Natural killer cell treated with Interleukin-12 subunit alpha and Interleukin-12 subunit beta and Interleukin-15 and Interleukin-18, amount 100 ng/mL, for 72 hours (primary cell): ENCODE measurements at regions not wholly inside any gene's neighbourhood (a gene's known extent, or its start where the extent isn't known, plus 50 kb on each side); places are given as distances from the start of the nearest gene placed in this dataset.
"Not testable (repeated sequence)": the region's sequence is repeated elsewhere in the genome, so short reads cannot be mapped to it uniquely, and the experiment has no call there.

Experiments
- ATAC-seq, 2 donors: fragments of 150-1000 bp; cut with Tn5 transposase in 1 of 2; sonication (Bioruptor Pico), chemical (Tn5 transposase) in 1 of 2; 2 replicates each; pipeline ENCODE4 v1.10.0; 2021
- DNase-seq: peaks from one replicate; pipeline ENCODE4 v3.0.0; 2022; ENCODE audit warnings: low spot score
- H3K27ac Mint-ChIP-seq, 2 donors: 1 replicate in 1 of 2; 2 replicates in 1 of 2; pipeline ENCODE4 v1.8.0; 2022; ENCODE audit warnings: mixed read lengths in 2 of 2, mild to moderate bottlenecking in 1 of 2, moderate library complexity in 1 of 2
- H3K27me3 Mint-ChIP-seq, 2 donors: 1 replicate in 1 of 2; 2 replicates in 1 of 2; pipeline ENCODE4 v1.8.0; 2022; ENCODE audit warnings: mixed read lengths in 2 of 2
- H3K36me3 Mint-ChIP-seq: one replicate; pipeline ENCODE4 v1.8.0; 2022; ENCODE audit warnings: mixed read lengths
- H3K4me1 Mint-ChIP-seq, 2 donors: 1 replicate in 1 of 2; 2 replicates in 1 of 2; pipeline ENCODE4 v1.8.0; 2022; ENCODE audit warnings: low read depth in 2 of 2, mixed read lengths in 2 of 2, mild to moderate bottlenecking in 1 of 2
- H3K4me3 Mint-ChIP-seq: one replicate; pipeline ENCODE4 v1.8.0; 2022; ENCODE audit warnings: mixed read lengths
- H3K9me3 Mint-ChIP-seq: 2 replicates; pipeline ENCODE4 v1.8.0; 2022; ENCODE audit warnings: mixed read lengths

GRCh38 chr16:60478810-60479209, 1557.4 kb downstream of the CDH8 start:
- no peak for ATAC-seq
- Mint-ChIP-seq H3K27ac (no peak overlapping the region), H3K36me3 (no peaks in the 10 kb centered on the region), H3K27me3 (no peaks in the 10 kb centered on the region), H3K4me1 (no peaks in the 10 kb centered on the region), H3K9me3 (peaks cover 12% of the 10 kb centered on the region), H3K4me3 (no peak overlapping the region)
- no peak for DNase-seq

- Mint-ChIP-seq H3K27ac (no peak overlapping the region), H3K36me3 (peaks cover 11% of the 10 kb centered on the region), H3K4me1 (no peaks in the 10 kb centered on the region), H3K27me3 (no peaks in the 10 kb centered on the region), H3K9me3 (peaks cover 30% of the 10 kb centered on the region), H3K4me3 (no peak overlapping the region)
- ATAC-seq (no peak), DNase-seq (no peak)
Measured at GRCh38 chr16:60463986-60464385, 1572.3 kb downstream of the CDH8 start.

GRCh38 chr16:60459463-60459862, 1576.8 kb downstream of the CDH8 start:
- Mint-ChIP-seq H3K4me3 (no peak overlapping the region), H3K27ac (no peak overlapping the region), H3K36me3 (peaks cover 9% of the 10 kb centered on the region), H3K4me1 (no peaks in the 10 kb centered on the region), H3K27me3 (no peaks in the 10 kb centered on the region), H3K9me3 (peaks cover 23% of the 10 kb centered on the region)
- ATAC-seq (no peak), DNase-seq (no peak)

GRCh38 chr16:60458255-60458654, 1578.0 kb downstream of the CDH8 start:
- ATAC-seq (no peak), DNase-seq (no peak)
- no peaks in the 10 kb centered on the region for H3K4me1 Mint-ChIP-seq
- H3K27me3 Mint-ChIP-seq, result no peaks in the 10 kb centered on the region
- no peak overlapping the region for H3K27ac Mint-ChIP-seq
- peaks cover 9% of the 10 kb centered on the region for H3K36me3 Mint-ChIP-seq
- peaks cover 19% of the 10 kb centered on the region for H3K9me3 Mint-ChIP-seq
- H3K4me3 Mint-ChIP-seq, result no peak overlapping the region

GRCh38 chr16:60452646-60453045, 1583.6 kb downstream of the CDH8 start:
- Mint-ChIP-seq H3K9me3 (peaks cover 27% of the 10 kb centered on the region), H3K4me1 (no peaks in the 10 kb centered on the region), H3K4me3 (no peak overlapping the region), H3K27ac (no peak overlapping the region), H3K27me3 (no peaks in the 10 kb centered on the region), H3K36me3 (peaks cover 10% of the 10 kb centered on the region)
- ATAC-seq, result no peak
- no peak for DNase-seq

GRCh38 chr16:60438894-60439293, 1597.3 kb downstream of the CDH8 start:
- Mint-ChIP-seq H3K27me3 (no peaks in the 10 kb centered on the region), H3K27ac (no peak overlapping the region), H3K36me3 (no peaks in the 10 kb centered on the region), H3K9me3 (peaks cover 15% of the 10 kb centered on the region), H3K4me3 (no peak overlapping the region), H3K4me1 (no peaks in the 10 kb centered on the region)
- ATAC-seq (no peak), DNase-seq (no peak)

- no peak overlapping the region for H3K27ac Mint-ChIP-seq
- H3K9me3 Mint-ChIP-seq, result peaks cover 14% of the 10 kb centered on the region
- H3K27me3 Mint-ChIP-seq, result no peaks in the 10 kb centered on the region
- no peak overlapping the region for H3K4me3 Mint-ChIP-seq
- DNase-seq (no peak), ATAC-seq (no peak)
- peaks cover 2% of the 10 kb centered on the region for H3K36me3 Mint-ChIP-seq
- no peaks in the 10 kb centered on the region for H3K4me1 Mint-ChIP-seq
Measured at GRCh38 chr16:60432472-60432871, 1603.8 kb downstream of the CDH8 start.

- Mint-ChIP-seq H3K36me3 (no peaks in the 10 kb centered on the region), H3K9me3 (peaks cover 12% of the 10 kb centered on the region), H3K27ac (no peak overlapping the region), H3K4me3 (no peak overlapping the region), H3K4me1 (no peaks in the 10 kb centered on the region), H3K27me3 (no peaks in the 10 kb centered on the region)
- ATAC-seq (no peak), DNase-seq (no peak)
Measured at GRCh38 chr16:60419859-60420258, 1616.4 kb downstream of the CDH8 start.

- Mint-ChIP-seq H3K4me3 (no peak overlapping the region), H3K9me3 (peaks cover 20% of the 10 kb centered on the region), H3K27ac (no peak overlapping the region), H3K36me3 (peaks cover 4% of the 10 kb centered on the region), H3K4me1 (no peaks in the 10 kb centered on the region), H3K27me3 (no peaks in the 10 kb centered on the region)
- ATAC-seq (no peak), DNase-seq (no peak)
Measured at GRCh38 chr16:60414613-60415012, 1621.6 kb downstream of the CDH8 start.

- H3K4me3 Mint-ChIP-seq, result no peak overlapping the region
- H3K27ac Mint-ChIP-seq, result no peak overlapping the region
- no peaks in the 10 kb centered on the region for H3K4me1 Mint-ChIP-seq
- no peak for ATAC-seq
- peaks cover 4% of the 10 kb centered on the region for H3K36me3 Mint-ChIP-seq
- DNase-seq, result no peak
- H3K27me3 Mint-ChIP-seq, result no peaks in the 10 kb centered on the region
- H3K9me3 Mint-ChIP-seq, result peaks cover 21% of the 10 kb centered on the region
Measured at GRCh38 chr16:60413969-60414368, 1622.3 kb downstream of the CDH8 start.

GRCh38 chr16:60407606-60408005, 1628.6 kb downstream of the CDH8 start:
- Mint-ChIP-seq H3K27me3 (no peaks in the 10 kb centered on the region), H3K27ac (no peak overlapping the region), H3K4me1 (no peaks in the 10 kb centered on the region), H3K36me3 (peaks cover 8% of the 10 kb centered on the region), H3K9me3 (peaks cover 23% of the 10 kb centered on the region), H3K4me3 (no peak overlapping the region)
- ATAC-seq, result no peak
- no peak for DNase-seq

- no peaks in the 10 kb centered on the region for H3K27me3 Mint-ChIP-seq
- no peak overlapping the region for H3K4me3 Mint-ChIP-seq
- H3K4me1 Mint-ChIP-seq, result no peaks in the 10 kb centered on the region
- H3K27ac Mint-ChIP-seq, result no peak overlapping the region
- H3K36me3 Mint-ChIP-seq, result peaks cover 4% of the 10 kb centered on the region
- no peak for ATAC-seq
- no peak for DNase-seq
- peaks cover 19% of the 10 kb centered on the region for H3K9me3 Mint-ChIP-seq
Measured at GRCh38 chr16:60407034-60407433, 1629.2 kb downstream of the CDH8 start.

GRCh38 chr16:60405286-60405685, 1631.0 kb downstream of the CDH8 start:
- H3K9me3 Mint-ChIP-seq, result peaks cover 21% of the 10 kb centered on the region
- H3K4me1 Mint-ChIP-seq, result no peaks in the 10 kb centered on the region
- H3K36me3 Mint-ChIP-seq, result peaks cover 4% of the 10 kb centered on the region
- DNase-seq (no peak), ATAC-seq (no peak)
- H3K27me3 Mint-ChIP-seq, result no peaks in the 10 kb centered on the region
- no peak overlapping the region for H3K27ac Mint-ChIP-seq
- H3K4me3 Mint-ChIP-seq, result no peak overlapping the region

- H3K4me3 Mint-ChIP-seq, result no peak overlapping the region
- H3K36me3 Mint-ChIP-seq, result peaks cover 4% of the 10 kb centered on the region
- no peaks in the 10 kb centered on the region for H3K27me3 Mint-ChIP-seq
- peaks cover 19% of the 10 kb centered on the region for H3K9me3 Mint-ChIP-seq
- H3K27ac Mint-ChIP-seq, result no peak overlapping the region
- ATAC-seq (no peak), DNase-seq (no peak)
- no peaks in the 10 kb centered on the region for H3K4me1 Mint-ChIP-seq
Measured at GRCh38 chr16:60404401-60404800, 1631.8 kb downstream of the CDH8 start.

- not testable (repeated sequence) for H3K27ac Mint-ChIP-seq, ATAC-seq, H3K4me3 Mint-ChIP-seq, H3K36me3 Mint-ChIP-seq, H3K4me1 Mint-ChIP-seq, H3K27me3 Mint-ChIP-seq, DNase-seq
- peaks cover 13% of the 10 kb centered on the region for H3K9me3 Mint-ChIP-seq
Measured at GRCh38 chr16:60402941-60403340, 1633.3 kb downstream of the CDH8 start.
